Stimulated activated CD4-positive, alpha-beta T cell treated with anti-CD3 and anti-CD28 coated beads, Interleukin-2, amount 100 ng/mL, for 48 hours (primary cell): ENCODE measurements at regions not wholly inside any gene's neighbourhood (a gene's known extent, or its start where the extent isn't known, plus 50 kb on each side); places are given as distances from the start of the nearest gene placed in this dataset.

ENCODE experiments used
- DNase-seq, 2 donors: peaks; one replicate each; pipeline ENCODE4 v3.0.0-alpha.2; 2020

DNA sequence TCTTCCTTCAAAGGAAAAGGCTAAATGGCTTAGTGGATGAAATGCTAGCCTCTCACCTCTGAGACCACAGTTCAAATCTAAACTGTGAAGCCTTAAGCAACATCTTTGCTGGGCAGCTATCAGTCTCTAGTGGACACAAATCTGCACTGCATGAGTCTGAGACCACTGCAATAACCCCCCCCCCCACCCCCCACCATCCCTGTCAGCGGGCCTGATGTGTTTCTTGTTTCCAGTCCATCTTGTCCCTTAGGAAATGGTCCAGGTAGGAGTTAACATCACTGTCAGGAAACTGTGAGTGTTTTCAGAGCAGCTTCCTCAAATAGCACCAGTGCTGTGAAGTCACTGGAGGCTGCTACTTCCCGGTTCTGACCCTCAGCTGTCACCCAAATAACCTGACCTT is 140.6 kb upstream of the TMCO5A start:
- DNase-seq: no peak

DNA sequence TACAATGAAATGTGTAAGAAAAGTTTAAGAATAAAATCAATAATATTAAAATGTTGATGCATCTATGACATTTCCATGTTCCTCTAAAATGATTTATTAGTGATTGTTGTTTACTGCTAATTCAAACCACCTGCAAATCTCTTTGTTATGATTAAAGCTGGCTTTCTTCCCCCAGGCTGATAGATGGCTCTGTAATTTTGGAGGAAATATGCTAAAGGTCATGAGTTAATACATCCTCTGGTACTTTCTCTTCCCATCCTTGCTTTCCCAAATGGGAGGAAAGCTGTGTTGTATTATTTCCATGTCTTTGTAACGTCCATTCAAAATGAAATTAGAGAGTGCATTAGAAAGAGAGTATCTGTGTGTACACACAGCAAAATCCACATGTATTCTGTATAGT is 139.5 kb upstream of the TMCO5A start:
- no peak for DNase-seq

DNA sequence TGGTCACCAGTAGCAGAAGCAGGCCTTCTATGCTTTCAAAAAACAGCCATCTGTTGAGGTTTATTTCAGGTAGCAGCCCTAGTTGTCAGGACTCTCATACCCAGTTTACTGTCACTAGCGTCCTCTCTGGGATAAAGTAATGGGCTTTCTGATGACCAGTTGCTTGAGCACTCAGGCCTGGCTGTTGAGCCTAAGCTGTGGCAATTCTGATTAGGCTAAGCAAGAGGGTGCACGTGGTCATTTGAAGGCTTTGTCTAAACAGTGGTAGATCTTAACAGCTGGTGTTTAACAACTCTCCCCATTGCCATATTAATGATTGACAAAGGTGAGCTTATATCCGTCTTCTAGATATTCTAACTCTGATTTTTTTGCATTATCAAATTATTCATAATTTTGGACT is 132.9 kb upstream of the TMCO5A start:
- DNase-seq: no peak

DNA sequence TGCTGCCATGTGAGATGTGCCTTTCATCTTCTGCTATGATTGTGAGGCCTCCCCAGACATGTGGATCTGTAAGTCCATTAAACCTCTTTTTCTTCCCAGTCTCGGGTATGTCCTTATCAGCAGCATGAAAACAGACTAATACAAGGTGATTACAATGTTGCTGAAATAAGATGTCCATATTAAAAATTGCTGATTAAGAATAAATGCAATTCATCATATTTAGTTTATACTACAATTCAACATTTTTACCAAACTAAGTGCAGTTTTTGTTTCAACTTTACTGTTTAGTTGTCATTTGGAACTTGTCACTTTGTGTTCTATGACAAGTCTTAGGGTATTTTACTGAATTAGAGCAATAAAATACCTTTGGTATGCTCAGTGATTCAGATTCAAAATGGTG is 127.6 kb upstream of the TMCO5A start:
- no peak for DNase-seq

DNA sequence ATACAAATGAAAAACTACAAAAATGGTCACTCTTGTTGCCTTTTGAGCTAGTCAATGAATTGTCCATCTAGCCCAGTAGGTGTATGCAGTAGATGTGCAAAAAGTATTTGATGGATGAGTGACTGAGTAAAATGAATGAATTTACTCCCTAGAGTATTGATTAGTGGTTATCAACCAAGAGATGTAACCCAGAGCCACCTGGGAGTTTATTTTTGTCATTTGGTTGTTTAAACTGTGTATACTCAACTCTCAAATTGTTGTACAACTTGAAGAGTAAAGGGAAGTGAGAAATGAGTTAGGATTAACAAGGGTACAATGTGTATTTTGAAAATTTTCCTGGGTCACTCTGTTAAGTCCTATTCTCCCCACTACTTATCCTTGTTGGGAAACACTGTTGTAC is 124.1 kb upstream of the TMCO5A start:
- DNase-seq: no peak

DNA sequence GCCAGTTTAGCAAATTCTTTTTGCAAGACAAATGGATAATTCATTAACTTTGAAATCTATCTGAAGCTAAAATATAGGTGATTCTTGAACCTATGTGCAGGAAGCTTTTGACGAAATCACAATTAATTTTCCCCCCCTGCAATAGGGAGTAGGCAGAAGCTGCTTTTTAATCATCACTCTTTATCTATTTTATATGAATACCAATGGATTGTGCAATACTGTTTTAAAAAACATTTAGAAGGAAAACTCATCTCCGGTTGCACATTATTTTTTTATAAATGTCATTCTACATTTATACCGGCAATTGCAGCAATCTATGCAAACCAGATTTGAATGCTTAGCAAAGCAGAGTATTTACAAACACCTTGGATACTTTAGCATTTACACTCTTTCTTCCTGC is 121.1 kb upstream of the TMCO5A start:
- no peak for DNase-seq

DNA sequence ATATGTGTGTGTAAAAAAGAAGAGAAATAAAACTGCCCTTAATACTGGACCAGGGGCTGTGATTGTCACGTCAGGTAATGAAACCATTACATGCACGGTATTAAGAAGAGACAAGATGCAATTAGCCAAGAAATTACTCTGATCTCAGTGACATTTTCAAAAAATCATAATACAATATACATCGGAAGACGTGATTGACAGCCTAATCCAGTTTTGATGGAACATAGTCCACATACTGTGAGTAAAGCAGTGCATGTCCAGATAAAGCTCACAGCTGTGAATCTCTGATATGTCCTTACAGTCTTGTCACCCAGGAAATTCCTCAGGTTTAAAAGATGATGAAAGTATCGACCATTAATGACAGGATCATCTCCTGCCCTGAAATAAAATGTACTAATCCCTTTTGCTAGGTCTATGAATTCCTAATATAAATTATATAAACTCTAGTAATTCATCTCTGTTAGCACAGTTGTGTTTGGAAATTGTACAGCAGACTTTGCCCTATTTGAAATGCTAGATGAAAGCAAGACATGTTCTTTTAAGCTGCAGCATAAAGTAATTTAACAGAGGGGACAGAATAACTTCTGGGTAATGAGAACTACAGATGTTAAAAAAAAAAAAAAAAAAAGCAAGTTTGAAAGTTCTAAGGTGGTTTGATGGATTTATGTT is 119.5 kb upstream of the TMCO5A start:
- no peak for DNase-seq

DNA sequence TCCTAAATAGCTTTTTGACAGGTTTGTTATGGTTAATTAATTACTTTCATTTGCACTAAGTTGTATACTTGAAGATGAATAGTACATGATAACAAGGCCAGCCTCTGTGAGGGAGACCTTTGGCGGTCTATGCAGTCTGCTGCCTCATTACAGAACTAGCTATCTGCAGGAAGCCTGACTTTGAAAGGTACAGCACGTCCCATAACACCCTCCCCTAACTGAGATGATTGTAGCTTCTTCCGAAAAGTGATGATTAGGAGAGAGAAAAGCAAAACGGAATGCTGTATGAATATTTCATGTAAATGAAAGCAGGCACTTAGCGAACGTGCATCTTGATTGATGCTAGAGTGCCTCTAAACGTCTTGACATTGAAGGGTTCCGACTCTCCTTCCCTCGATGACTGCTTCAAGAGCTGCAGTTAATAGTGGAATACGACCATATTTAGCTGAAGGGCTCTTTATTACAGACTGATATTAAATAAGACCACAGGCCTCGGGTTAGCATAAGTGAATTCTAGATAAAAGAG is 116.2 kb upstream of the TMCO5A start:
- DNase-seq: no peak

DNA sequence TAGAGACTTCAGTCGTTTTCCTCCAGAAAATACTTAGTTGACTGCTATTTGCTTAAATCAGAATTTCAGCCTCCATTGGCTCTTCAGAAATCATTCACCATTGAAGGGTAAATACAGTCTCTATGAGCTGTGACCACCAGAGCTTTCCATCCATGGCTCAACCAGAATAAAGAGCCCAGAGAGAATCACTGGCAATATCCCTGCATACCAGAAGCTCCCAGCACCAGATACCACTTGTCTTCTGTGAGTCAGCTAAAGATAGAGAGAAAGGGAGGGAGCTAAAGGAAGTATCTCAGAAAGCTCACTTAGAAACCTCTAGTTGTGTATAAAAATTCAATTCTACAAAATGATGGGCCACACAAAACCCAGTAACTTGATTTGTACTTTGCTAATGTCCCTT is 115.2 kb upstream of the TMCO5A start:
- DNase-seq: no peak

DNA sequence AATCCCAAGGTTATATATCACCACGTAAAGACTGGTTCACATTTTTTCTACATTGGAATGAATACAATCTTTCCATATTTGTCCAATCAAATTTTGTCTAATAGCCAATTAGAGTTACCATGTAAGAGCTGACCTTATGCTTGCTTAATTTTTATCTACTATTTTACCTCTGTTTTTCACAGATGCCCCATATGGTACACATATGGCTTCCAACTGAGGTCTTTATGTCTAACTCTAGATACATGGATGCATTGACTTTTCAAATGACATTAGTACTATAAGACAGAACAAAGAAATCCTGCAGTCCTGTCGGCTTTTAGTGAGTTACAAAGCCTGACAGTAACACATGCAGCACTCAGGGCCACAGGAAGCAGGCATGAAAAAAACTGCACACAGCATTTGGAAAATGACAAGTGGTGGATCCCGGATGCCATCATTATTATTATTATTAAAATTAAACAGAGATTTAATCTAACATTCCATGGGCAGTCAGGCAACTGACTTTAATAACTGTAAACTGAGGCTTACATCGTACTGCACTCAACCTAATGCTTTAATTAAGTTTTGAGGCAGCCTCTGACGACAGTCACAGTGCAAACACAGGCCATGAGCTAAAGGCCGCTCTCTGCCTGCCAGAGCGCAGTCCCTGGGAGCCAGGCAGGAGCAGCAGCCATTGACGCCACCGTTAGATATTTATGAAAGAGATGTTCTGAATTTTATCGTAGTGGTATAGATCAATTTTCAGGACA is 113.9 kb upstream of the TMCO5A start:
- DNase-seq: no peak

DNA sequence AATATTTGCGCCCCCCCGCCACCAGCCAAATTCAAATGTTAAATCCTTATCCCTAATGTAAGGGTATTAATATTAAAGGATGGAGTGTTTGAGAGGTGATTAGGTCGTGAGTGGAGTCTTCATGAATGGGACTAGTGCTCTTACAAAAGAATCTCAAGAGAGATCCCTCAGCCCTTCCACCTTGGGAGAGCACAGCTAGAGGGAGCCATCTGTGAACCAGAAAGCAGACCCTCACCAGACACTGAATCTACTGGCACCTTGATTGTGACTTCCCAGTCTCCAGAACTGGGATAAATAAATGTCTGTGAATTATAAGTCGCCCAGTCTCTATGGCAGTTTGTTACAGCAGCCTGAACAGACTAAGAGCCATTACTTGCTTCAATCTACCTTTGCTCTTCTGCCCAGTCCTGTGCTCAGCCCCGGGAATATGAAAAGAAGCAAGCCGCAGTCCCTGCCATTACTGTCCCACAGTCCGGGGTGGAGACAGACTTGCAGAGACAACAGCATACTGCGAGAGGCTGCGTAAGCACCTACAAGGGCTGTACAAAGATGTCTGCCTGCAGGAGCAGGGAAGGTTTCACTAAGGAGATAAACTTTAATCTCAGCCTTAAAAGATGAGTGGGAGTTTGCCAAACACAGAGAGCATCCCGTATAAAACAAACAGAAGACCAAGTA is 110.7 kb upstream of the TMCO5A start:
- no peak for DNase-seq

DNA sequence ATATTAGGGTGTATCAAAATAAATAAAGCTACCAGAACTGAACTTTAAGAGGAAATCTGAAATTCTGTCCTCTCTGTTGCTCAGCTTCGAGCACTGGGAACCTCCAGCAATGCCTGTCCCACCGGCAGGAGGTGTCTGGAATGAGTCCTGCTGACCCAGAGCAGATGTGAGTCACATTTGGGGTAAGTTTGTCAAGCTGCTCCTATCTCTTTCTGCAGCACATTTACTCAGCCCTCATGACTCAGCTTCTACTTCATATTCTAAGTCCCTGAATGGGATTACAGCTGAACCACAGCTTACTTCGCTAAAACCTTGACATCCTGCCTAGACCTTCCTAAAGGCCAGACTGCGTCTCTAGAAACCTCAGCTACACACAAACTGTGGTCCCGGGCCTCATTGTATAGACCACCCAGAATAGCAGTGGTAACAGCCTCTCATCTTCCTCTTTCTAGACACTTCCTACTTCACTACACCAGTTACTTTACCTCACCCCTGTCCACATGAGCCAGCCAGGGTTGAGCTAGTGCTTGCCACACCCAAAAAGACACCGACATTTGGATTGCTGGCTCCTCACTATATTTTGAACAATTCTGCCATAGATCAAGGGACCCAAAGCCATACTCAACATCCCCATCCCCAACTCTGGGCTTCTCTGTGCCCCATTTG is 109.6 kb upstream of the TMCO5A start:
- no peak for DNase-seq

DNA sequence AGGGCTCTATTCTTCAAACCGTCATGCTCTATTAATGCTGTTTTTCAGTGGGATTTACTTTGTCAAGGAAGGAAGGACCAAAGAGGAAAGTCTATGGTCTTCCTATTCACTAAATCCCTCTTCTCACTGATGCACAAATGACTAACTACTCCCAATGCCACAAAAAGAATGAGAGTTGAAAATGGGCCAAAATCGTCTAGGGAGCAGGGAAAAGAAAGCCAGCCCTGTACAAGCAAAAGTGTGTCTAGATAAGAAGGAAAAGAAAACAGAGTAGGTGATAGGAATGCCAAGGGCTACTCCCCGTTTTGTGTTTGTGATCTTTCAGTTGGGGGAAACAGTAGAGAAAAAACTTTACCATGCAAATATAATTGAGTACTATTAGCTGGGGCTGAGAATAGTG is 97.2 kb upstream of the TMCO5A start:
- DNase-seq: no peak

DNA sequence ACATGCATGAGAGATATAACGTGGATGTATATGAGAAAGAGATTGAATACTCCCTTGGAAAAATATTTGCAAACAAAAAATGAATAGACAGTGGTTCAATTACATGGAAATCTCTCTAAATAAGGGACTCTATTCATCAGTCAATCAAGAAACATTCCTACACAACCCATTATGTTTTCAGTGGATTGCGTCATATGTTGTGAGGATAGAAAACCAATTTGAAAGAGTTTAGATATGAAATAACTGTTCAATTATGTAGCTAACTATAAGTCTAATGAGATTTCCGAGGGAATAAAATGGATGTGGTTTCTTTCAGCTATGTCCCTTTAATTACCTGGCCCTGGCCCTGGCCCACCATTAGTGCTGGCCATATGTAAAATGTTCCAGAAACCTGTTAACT is 86.7 kb upstream of the TMCO5A start:
- no peak for DNase-seq

DNA sequence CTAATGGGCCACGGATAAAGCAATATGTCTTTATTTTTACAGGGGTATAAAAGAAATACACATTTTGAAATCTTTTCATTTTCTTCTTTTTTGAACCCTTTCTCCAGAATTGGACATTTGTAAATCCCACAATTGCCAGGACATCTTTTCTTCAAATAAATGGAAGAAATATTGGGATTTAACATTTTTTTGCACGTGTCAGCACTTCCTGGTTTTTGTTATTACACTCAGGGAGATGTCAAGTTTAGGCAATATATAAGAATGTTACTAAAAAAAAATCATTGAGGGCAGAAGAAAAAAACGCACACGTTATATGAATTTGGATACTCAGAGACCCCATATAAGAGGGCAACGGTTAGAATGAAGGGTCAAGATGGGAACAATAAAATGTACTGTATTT is 78.3 kb upstream of the TMCO5A start:
- no peak for DNase-seq

DNA sequence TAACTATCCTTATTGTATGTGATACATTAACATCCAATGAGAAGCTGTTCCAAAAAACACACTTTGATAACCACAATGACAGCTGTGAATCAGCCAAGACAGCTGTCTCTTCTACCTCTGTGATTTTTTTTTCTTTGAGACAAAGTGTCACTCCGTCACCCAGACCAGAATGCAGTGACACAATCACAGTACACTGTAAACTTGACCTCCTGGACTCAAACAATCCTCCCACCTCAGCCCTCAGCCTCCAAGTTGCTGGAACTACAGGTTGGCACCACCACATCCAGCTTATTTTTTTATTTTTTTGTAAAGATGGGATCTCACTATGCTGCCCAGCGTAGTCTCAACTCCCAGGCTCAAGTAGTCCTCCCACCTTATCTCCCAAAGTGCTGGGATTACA is 73.5 kb upstream of the TMCO5A start:
- DNase-seq: no peak

DNA sequence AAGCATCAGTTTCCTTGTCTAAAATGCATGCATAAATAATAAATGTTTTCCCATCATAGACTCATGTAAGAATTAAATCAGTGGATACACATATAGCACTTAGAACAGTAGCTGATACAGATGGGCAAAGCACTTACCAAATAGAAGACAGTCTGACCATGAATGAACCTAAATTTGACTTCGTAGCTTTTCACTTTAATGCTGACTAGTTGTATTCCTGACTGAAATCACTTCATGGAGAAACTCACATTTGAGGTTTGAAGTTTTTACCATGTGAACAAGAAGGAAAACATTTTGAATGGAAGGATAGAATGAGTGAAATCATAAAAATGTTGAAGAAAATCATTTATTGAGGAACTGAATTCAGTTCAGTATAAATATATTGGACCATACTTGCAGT is 68.8 kb upstream of the TMCO5A start:
- no peak for DNase-seq

DNA sequence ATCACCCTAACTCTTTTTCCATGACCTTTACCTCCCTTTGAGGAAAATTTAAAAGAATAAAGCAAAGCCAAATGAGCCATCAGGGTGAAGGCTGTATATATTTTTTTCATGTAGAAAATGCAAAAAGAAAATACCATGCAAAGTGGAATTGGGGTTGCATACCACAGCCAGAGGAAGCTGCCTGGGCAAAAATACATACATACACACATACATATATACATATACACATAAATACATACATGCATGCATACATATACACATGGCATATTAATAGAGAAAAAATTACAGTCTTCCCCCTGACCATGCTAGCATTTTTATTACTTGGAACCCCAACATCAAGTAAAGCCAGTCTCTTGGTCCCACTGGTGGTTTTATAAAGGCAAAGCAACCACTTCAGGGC is 63.7 kb upstream of the TMCO5A start:
- DNase-seq: no peak

DNA sequence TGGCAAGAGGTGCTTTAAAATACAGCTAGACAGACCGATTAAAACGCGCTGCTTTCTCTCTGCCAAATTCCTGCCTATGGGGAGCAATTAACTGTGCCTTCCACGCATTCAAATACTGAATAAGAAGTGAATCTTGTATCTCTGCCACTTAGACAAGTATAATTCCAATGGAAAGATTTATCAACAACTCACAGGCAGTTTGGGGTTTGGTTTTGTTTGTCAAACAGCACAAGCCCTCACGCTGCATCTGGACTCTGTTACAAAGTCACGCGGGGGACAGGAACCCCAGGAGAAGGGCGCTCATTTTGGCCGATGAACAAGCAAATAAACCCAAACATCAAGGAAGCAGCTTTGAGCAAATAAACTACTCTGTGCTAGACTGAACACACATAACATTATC is 61.8 kb upstream of the TMCO5A start:
- DNase-seq: no peak

DNA sequence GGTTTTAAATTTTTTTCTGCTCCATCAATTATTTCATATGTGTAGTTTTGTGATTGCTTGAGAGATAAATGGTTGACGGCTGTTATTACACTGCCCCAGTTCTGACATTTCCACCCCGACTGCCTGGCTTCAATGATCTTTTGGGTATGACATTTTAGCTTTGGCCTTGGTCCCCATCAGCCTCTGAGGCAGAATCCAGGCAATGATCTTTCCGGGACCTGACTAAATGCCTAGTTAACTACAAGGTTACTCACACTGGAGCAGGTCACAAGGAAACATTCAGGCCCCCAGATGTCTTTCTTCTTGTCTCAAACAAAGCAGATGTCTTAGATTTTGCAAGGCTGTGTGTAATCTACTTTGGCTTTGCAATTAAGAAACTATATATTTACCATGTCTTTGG is 61.1 kb upstream of the TMCO5A start:
- DNase-seq: no peak

DNA sequence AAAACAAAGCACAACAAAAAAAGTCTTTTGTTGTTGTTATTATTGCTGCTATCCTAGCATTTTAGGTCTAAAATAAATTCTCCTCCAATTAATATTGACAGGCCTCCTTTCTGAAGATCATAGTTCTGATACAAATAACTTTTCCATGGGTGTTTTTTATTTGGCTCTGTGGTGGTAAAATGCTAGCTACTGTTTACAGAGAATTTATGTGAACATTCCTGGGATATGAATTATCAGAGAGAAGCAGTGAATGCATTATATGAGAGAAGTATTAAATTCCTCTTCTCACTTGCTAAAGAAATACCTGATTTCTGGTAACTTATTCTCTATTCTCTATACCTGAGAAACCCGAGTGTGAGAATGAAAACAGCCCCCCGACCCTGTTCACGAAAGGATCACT is 57.5 kb upstream of the TMCO5A start:
- no peak for DNase-seq

DNA sequence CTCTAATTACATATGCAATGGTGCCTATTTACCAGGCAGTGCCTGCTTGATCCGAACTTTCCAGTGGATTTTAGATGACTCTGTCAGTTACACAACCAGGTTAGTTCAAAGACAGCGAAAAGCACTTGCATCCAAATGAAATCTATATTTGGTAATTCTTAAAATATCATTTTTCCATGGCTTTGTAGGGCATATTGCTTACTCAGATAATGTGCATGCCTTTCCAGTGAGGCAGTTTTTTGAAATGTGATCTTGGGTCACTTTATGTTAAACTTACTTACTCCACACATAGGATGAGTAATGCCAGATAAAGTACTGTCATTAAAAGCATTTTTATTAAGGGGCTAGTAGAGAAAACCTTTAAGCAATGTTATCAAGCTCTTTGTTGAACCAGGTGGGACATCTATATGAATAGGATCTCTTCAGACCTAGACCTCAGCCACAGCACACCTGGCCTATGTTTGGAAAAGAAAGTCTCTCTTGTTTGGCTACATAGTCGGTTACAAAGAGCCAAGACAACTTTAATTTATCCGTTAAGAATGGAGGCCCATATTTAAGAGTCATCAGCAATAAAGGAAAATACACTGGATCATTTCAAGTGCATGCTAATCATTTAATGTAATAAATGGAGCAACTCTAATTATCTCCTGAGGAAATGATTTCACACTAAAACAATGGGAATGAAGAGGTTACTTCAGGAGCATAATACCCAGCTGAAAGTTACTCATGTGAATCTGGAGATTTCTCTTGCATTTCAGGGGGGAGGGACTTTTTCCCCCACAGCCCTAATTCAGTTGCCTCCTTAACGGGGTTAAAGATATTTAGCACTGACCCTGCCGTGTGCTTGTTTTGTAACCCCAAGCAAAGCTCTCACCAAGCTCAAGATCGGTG is 56.3 kb upstream of the TMCO5A start:
- no peak for DNase-seq
